Ishikawa (cell line): ENCODE measurements at regions not wholly inside any gene's neighbourhood (a gene's known extent, or its start where the extent isn't known, plus 50 kb on each side); places are given as distances from the start of the nearest gene placed in this dataset.

Source experiments
- CEBPB ChIP-seq: IDR thresholded peaks from 2 replicates; pipeline ENCODE4 v1.6.1; 2012
- CREB1 ChIP-seq: IDR thresholded peaks from 2 replicates; pipeline ENCODE4 v1.6.1; 2012; ENCODE audit warnings: low read depth
- EGR1 ChIP-seq: IDR thresholded peaks from 2 replicates; pipeline ENCODE4 v1.6.1; 2012
- EP300 ChIP-seq: IDR thresholded peaks from 2 replicates; pipeline ENCODE4 v1.6.1; 2012; ENCODE audit warnings: borderline replicate concordance
- FOXM1 ChIP-seq: IDR thresholded peaks from 2 replicates; pipeline ENCODE4 v1.6.1; 2012; ENCODE audit warnings: low read depth, borderline replicate concordance
- MAX ChIP-seq: IDR thresholded peaks from 2 replicates; pipeline ENCODE4 v1.6.1; 2012
- NFIC ChIP-seq: IDR thresholded peaks from 2 replicates; pipeline ENCODE4 v1.6.1; 2012
- RAD21 ChIP-seq: IDR thresholded peaks from 2 replicates; pipeline ENCODE4 v1.6.1; 2012; ENCODE audit warnings: low read depth
- REST ChIP-seq: IDR thresholded peaks from 2 replicates; pipeline ENCODE4 v1.6.1; 2012; ENCODE audit warnings: low read depth, mild to moderate bottlenecking
- TAF1 ChIP-seq: IDR thresholded peaks from 2 replicates; pipeline ENCODE4 v1.6.1; 2012; ENCODE audit warnings: low read depth, mild to moderate bottlenecking
- TCF12 ChIP-seq: IDR thresholded peaks from 2 replicates; pipeline ENCODE4 v1.6.1; 2012; ENCODE audit warnings: low read depth
- TEAD4 ChIP-seq: IDR thresholded peaks from 2 replicates; pipeline ENCODE4 v1.6.1; 2012
- USF1 ChIP-seq: IDR thresholded peaks from 2 replicates; pipeline ENCODE4 v1.6.1; 2012
- YY1 ChIP-seq: IDR thresholded peaks from 2 replicates; pipeline ENCODE4 v1.6.1; 2012; ENCODE audit warnings: low read depth
- ZBTB7A ChIP-seq: IDR thresholded peaks from 2 replicates; pipeline ENCODE4 v1.6.1; 2012; ENCODE audit warnings: low read depth

- TF ChIP-seq CEBPB = no peak
- TF ChIP-seq RAD21 = no peak
- TF ChIP-seq REST = no peak
- no peak for TF ChIP-seq TEAD4
- TF ChIP-seq YY1 = no peak
- no peak for TF ChIP-seq EP300
- no peak for TF ChIP-seq FOXM1
- no peak for TF ChIP-seq MAX
- no peak for TF ChIP-seq EGR1
- no peak for TF ChIP-seq TCF12
- no peak for TF ChIP-seq NFIC
- no peak for TF ChIP-seq TAF1
- no peak for TF ChIP-seq CREB1
- TF ChIP-seq ZBTB7A = no peak
- no peak for TF ChIP-seq USF1
These were observed 78.7 kb upstream of the PNPT1 start for GRCh38 chr2:55772109-55772980.

GRCh38 chr2:55771612-55772011 is 78.0 kb upstream of the PNPT1 start:
- TF ChIP-seq YY1 (no peak), USF1 (no peak), RAD21 (peak; percentile 62)

GRCh38 chr2:55768991-55769390 is 75.3 kb upstream of the PNPT1 start:
- TF ChIP-seq RAD21 = no peak
- no peak for TF ChIP-seq FOXM1
- TF ChIP-seq REST = no peak
- no peak for TF ChIP-seq TAF1
- TF ChIP-seq CREB1 = no peak
- no peak for TF ChIP-seq USF1
- no peak for TF ChIP-seq EGR1
- no peak for TF ChIP-seq NFIC
- no peak for TF ChIP-seq ZBTB7A
- no peak for TF ChIP-seq YY1
- no peak for TF ChIP-seq CEBPB

- TF ChIP-seq REST (no peak), NFIC (no peak), USF1 (no peak), EP300 (no peak), YY1 (no peak), EGR1 (no peak), TEAD4 (no peak)
These were observed 73.3 kb upstream of the PNPT1 start for GRCh38 chr2:55766947-55767346.
